HCT116 (cell line): ENCODE measurements at regions not wholly inside any gene's neighbourhood (a gene's known extent, or its start where the extent isn't known, plus 50 kb on each side); places are given as distances from the start of the nearest gene placed in this dataset.

Experiments used
- ATAC-seq: fragments of 200-7000 bp; cut with Tn5 transposase; 2 replicates; pipeline ENCODE4 v1.9.1; 2020; ENCODE audit warnings: mild to moderate bottlenecking, moderate library complexity
- BruUV-seq: library from RNA; stranded (reverse); fragments of 400-500 nt; replicated peaks from 2 replicates; lab custom pipeline; 2021; lab: Mats Ljungman, UMichigan
- CTCF ChIA-PET: fragments of 300-600 bp; sonication (Branson Sonifier 250); formaldehyde crosslinking; loops from one replicate; lab custom pipeline; 2021; ENCODE audit warnings: antibody characterized with exemption; lab: Charles Lee
- POLR2A ChIA-PET: fragments of 300-600, 350-600 bp; sonication (Branson Sonifier 250); formaldehyde crosslinking; loops from one replicate; lab custom pipeline; 2021; ENCODE audit warnings: antibody characterized with exemption; lab: Charles Lee
- RAD21 ChIA-PET, 2 experiments: fragments of 300-600 bp; sonication (Branson Sonifier 250); formaldehyde crosslinking; loops; one replicate each; lab custom pipeline; 2023; ENCODE audit warnings: low total read pairs in 2 of 2; ENCODE audit not compliant: uncharacterized antibody in 2 of 2, unreplicated experiment in 2 of 2, low non-redundant PET in 1 of 2; lab: Charles Lee
- DNase-seq: peaks from one replicate; pipeline ENCODE4 v3.0.0-alpha.2; 2010; ENCODE audit warnings: low read depth, low spot score
- H2AFZ ChIP-seq: fragments of 200-600 bp; shearing (Covaris generic), sonication (generic); 2 replicates; pipeline ENCODE4 v1.6.1; 2017; ENCODE audit warnings: low read depth, mixed run types, mixed read lengths, antibody characterized with exemption, low read length; ENCODE audit not compliant: poor library complexity, severe bottlenecking
- H3K27ac ChIP-seq: 2 replicates; pipeline ENCODE4 v1.5.1; 2012; ENCODE audit warnings: low read depth, low read length
- H3K27me3 ChIP-seq: fragments of 200-600 bp; sonication (generic); 2 replicates; pipeline ENCODE4 v1.6.1; 2016; ENCODE audit warnings: mixed run types, low read length, mixed read lengths; ENCODE audit not compliant: insufficient read depth
- H3K36me3 ChIP-seq, 2 experiments: fragments of 200-500 bp in 1 of 2; fragments of 200-600 bp in 1 of 2; sonication (Bioruptor generic) in 1 of 2; sonication (generic) in 1 of 2; 2 replicates each; pipeline versions ENCODE4 v1.5.1 to v1.6.1; 2014 to 2016; ENCODE audit warnings: low read length in 2 of 2, inconsistent platforms in 1 of 2, mixed read lengths in 1 of 2, mixed run types in 1 of 2; ENCODE audit not compliant: insufficient read depth in 2 of 2, control insufficient read depth in 1 of 2
- H3K4me1 ChIP-seq, 2 experiments: fragments of 200-600 bp in 1 of 2; sonication (generic) in 1 of 2; 2 replicates each; pipeline versions ENCODE4 v1.5.1 to v1.6.1; 2012 to 2017; ENCODE audit warnings: low read length in 2 of 2, inconsistent platforms in 1 of 2, mild to moderate bottlenecking in 1 of 2, mixed read lengths in 1 of 2, mixed run types in 1 of 2, moderate library complexity in 1 of 2; ENCODE audit not compliant: insufficient read depth in 2 of 2, control insufficient read depth in 1 of 2
- H3K4me2 ChIP-seq: fragments of 200-600 bp; sonication (generic); 2 replicates; pipeline ENCODE4 v1.6.1; 2017; ENCODE audit warnings: mixed run types, low read length, mixed read lengths
- H3K4me3 ChIP-seq, 2 experiments: fragments of 200-600 bp in 1 of 2; sonication (generic) in 1 of 2; replicated peaks in 1 of 2; 2 replicates each; pipeline ENCODE4 v1.5.1; 2011 to 2016; ENCODE audit warnings: low read length in 2 of 2, control low read depth in 1 of 2, low read depth in 1 of 2, mild to moderate bottlenecking in 1 of 2, mixed read lengths in 1 of 2, mixed run types in 1 of 2
- H3K79me2 ChIP-seq: fragments of 200-600 bp; sonication (generic); 2 replicates; pipeline ENCODE4 v1.6.1; 2017; ENCODE audit warnings: mild to moderate bottlenecking, mixed run types, low read length, moderate library complexity, mixed read lengths; ENCODE audit not compliant: insufficient read depth
- H3K9ac ChIP-seq: fragments of 200-600 bp; sonication (generic); 2 replicates; pipeline ENCODE4 v1.6.1; 2016; ENCODE audit warnings: low read length, mixed read lengths
- H3K9me2 ChIP-seq: fragments of 200-600 bp; sonication (generic), shearing (Covaris generic); 2 replicates; pipeline ENCODE4 v1.6.1; 2017; ENCODE audit warnings: mixed run types, mild to moderate bottlenecking, moderate library complexity; ENCODE audit not compliant: insufficient read depth
- H3K9me3 ChIP-seq, 2 experiments: fragments of 200-500 bp in 1 of 2; fragments of 200-600 bp in 1 of 2; sonication (Bioruptor generic) in 1 of 2; sonication (generic) in 1 of 2; 2 replicates each; pipeline ENCODE4 v1.6.1; 2014 to 2017; ENCODE audit warnings: low read length in 2 of 2, mixed read lengths in 2 of 2, inconsistent platforms in 1 of 2, low read depth in 1 of 2, mild to moderate bottlenecking in 1 of 2, mixed run types in 1 of 2, moderate library complexity in 1 of 2; ENCODE audit not compliant: control insufficient read depth in 1 of 2, insufficient read depth in 1 of 2
- H4K20me1 ChIP-seq: fragments of 200-600 bp; sonication (generic), shearing (Covaris generic); 2 replicates; pipeline ENCODE4 v1.6.1; 2017; ENCODE audit warnings: mixed run types, mild to moderate bottlenecking, moderate library complexity; ENCODE audit not compliant: insufficient read depth
- ATF3 ChIP-seq: IDR thresholded peaks from 2 replicates; pipeline ENCODE4 v1.6.1; 2012
- CBX3 ChIP-seq: IDR thresholded peaks from 2 replicates; pipeline ENCODE4 v1.6.1; 2012; ENCODE audit warnings: low read depth
- CTCF ChIP-seq, 3 experiments: fragments of 200-600 bp in 1 of 3; sonication (generic) in 1 of 3; IDR thresholded peaks in 2 of 3; conservative IDR thresholded peaks in 1 of 3; 2 replicates each; pipeline ENCODE4 v1.5.1; 2012 to 2017; ENCODE audit warnings: low read depth in 2 of 3, low read length in 2 of 3, antibody characterized with exemption in 1 of 3, borderline replicate concordance in 1 of 3, control low read depth in 1 of 3, mild to moderate bottlenecking in 1 of 3, mixed read lengths in 1 of 3, mixed run types in 1 of 3, moderate library complexity in 1 of 3; ENCODE audit not compliant: insufficient read depth in 1 of 3
- EGR1 ChIP-seq: IDR thresholded peaks from 2 replicates; pipeline ENCODE4 v1.6.1; 2012; ENCODE audit warnings: low read depth
- EZH2 ChIP-seq: fragments of 200-600 bp; sonication (generic); IDR thresholded peaks from 2 replicates; pipeline ENCODE4 v1.6.1; 2017; ENCODE audit warnings: antibody characterized with exemption, mixed run types
- EZH2phosphoT487 ChIP-seq: fragments of 200-600 bp; IDR thresholded peaks from 2 replicates; pipeline ENCODE4 v1.6.1; 2018; ENCODE audit warnings: antibody characterized with exemption, borderline replicate concordance
- MAX ChIP-seq: IDR thresholded peaks from 2 replicates; pipeline ENCODE4 v1.6.1; 2012
- POLR2A ChIP-seq: IDR thresholded peaks from 2 replicates; pipeline ENCODE4 v1.7.0; 2011; ENCODE audit warnings: borderline replicate concordance; ENCODE audit not compliant: insufficient read depth, insufficient read length; ENCODE audit errors: extremely low read depth
- RAD21 ChIP-seq: IDR thresholded peaks from 2 replicates; pipeline ENCODE4 v1.6.1; 2012; ENCODE audit warnings: low read depth, mild to moderate bottlenecking
- REST ChIP-seq: IDR thresholded peaks from 2 replicates; pipeline ENCODE4 v1.6.1; 2012; ENCODE audit warnings: low read depth
- SP1 ChIP-seq: IDR thresholded peaks from 2 replicates; pipeline ENCODE4 v1.6.1; 2012; ENCODE audit warnings: low read depth
- SRF ChIP-seq: IDR thresholded peaks from 2 replicates; pipeline ENCODE4 v1.6.1; 2012; ENCODE audit warnings: low read depth
- TCF7L2 ChIP-seq: IDR thresholded peaks from 2 replicates; pipeline ENCODE4 v1.7.0; 2011; ENCODE audit warnings: borderline replicate concordance, inconsistent platforms; ENCODE audit not compliant: insufficient read depth, insufficient read length; ENCODE audit errors: extremely low read depth
- ZBTB33 ChIP-seq: IDR thresholded peaks from 2 replicates; pipeline ENCODE4 v1.6.1; 2011; ENCODE audit warnings: mild to moderate bottlenecking, low read length, moderate library complexity; ENCODE audit not compliant: insufficient replicate concordance; ENCODE audit errors: extremely low read depth
- ZNF274 ChIP-seq: fragments of 200-500 bp; sonication (Bioruptor generic); IDR thresholded peaks from 2 replicates; pipeline ENCODE4 v1.6.1; 2014; ENCODE audit warnings: mild to moderate bottlenecking, low read depth, low read length, inconsistent platforms
- intact Hi-C: fragments of 100-400 bp; cut with micrococcal nuclease; formaldehyde crosslinking; loops from 2 replicates; pipeline ENCODE4 v1.10.0; 2022

- TF ChIP-seq RAD21 (no peak), CTCF (IDR thresholded peaks at IDR 0.05 in 2 of 3, conservative IDR thresholded peaks at IDR 0.05 in 1 of 3; ENCODE audit: borderline replicate concordance in 1 of 3, insufficient read depth in 1 of 3, low read depth in 2 of 3, low read length in 2 of 3) (no peak), SRF (no peak), REST (no peak), MAX (no peak), CBX3 (no peak), SP1 (no peak), ZNF274 (no peak), EGR1 (no peak), POLR2A (no peak), TCF7L2 (no peak), EZH2phosphoT487 (no peak), EZH2 (no peak), ATF3 (no peak), ZBTB33 (no peak)
- TF ChIP-seq, all 23 proteins: peak for 0
- no TSS peak for BruUV-seq
- Histone ChIP-seq H3K79me2 (no peaks in the 10 kb centered on the region), H3K4me2 (no peak overlapping the region), H3K27me3 (no peaks in the 10 kb centered on the region), H3K36me3 (no peaks in the 10 kb centered on the region), H3K4me3 (no peak overlapping the region), H3K27ac (no peak overlapping the region), H3K9ac (no peak overlapping the region), H3K9me2 (no peaks in the 10 kb centered on the region), H3K9me3 (no peaks in the 10 kb centered on the region), H4K20me1 (no peaks in the 10 kb centered on the region), H3K4me1 (no peaks in the 10 kb centered on the region), H2AFZ (no peak overlapping the region)
- ChIA-PET CTCF (no interaction called here), RAD21 (no interaction called here), POLR2A (no interaction called here)
- ATAC-seq (no peak), DNase-seq (no peak)
- intact Hi-C loops: no loop called here
These were observed 801.9 kb upstream of the CITED2 start for GRCh38 chr6:140176306-140176705.
